CD14-positive monocyte (primary cell): ENCODE measurements at regions not wholly inside any gene's neighbourhood (a gene's known extent, or its start where the extent isn't known, plus 50 kb on each side); places are given as distances from the start of the nearest gene placed in this dataset.

Source experiments
- DNase-seq, 3 donors: peaks; one replicate each; pipeline ENCODE4 v3.0.0-alpha.2; 2011 to 2022
- H2AFZ ChIP-seq: 2 replicates; pipeline ENCODE4 v1.6.0; 2012; ENCODE audit warnings: mild to moderate bottlenecking, low read depth, low read length, inconsistent platforms; ENCODE audit not compliant: insufficient read depth, poor library complexity, severe bottlenecking
- H3K27ac ChIP-seq, 2 donors: 1 replicate in 1 of 2; 2 replicates in 1 of 2; pipeline ENCODE4 v1.5.1; 2012 to 2013; ENCODE audit warnings: low read length in 2 of 2, control low read depth in 1 of 2, inconsistent platforms in 1 of 2, low read depth in 1 of 2, mild to moderate bottlenecking in 1 of 2
- H3K27me3 ChIP-seq, 2 donors: one replicate each; pipeline versions ENCODE4 v1.6.0 to v1.6.1; 2011 to 2013; ENCODE audit warnings: low read length in 2 of 2; ENCODE audit not compliant: control insufficient read depth in 2 of 2, insufficient read depth in 2 of 2
- H3K36me3 ChIP-seq, 2 donors: replicated peaks in 1 of 2; 1 replicate in 1 of 2; 2 replicates in 1 of 2; pipeline versions ENCODE4 v1.5.1 to v1.6.1; 2012 to 2013; ENCODE audit warnings: low read length in 2 of 2, control low read depth in 1 of 2, inconsistent platforms in 1 of 2, mild to moderate bottlenecking in 1 of 2; ENCODE audit not compliant: insufficient read depth in 2 of 2, control insufficient read depth in 1 of 2
- H3K4me1 ChIP-seq, 2 donors: 1 replicate in 1 of 2; 2 replicates in 1 of 2; pipeline versions ENCODE4 v1.5.1 to v1.6.1; 2012 to 2013; ENCODE audit warnings: low read length in 2 of 2, control low read depth in 1 of 2, inconsistent platforms in 1 of 2, mild to moderate bottlenecking in 1 of 2, moderate library complexity in 1 of 2; ENCODE audit not compliant: insufficient read depth in 2 of 2, control insufficient read depth in 1 of 2
- H3K4me2 ChIP-seq: replicated peaks from 2 replicates; pipeline ENCODE3; 2012; ENCODE audit warnings: low read length, moderate library complexity, mild to moderate bottlenecking; ENCODE audit not compliant: poor library complexity, severe bottlenecking; ENCODE audit errors: extremely low read depth
- H3K4me3 ChIP-seq, 3 experiments: fragments of 200-600 bp in 1 of 3; sonication (generic) in 1 of 3; replicated peaks in 1 of 3; 1 replicate in 2 of 3; 2 replicates in 1 of 3; pipeline ENCODE4 v1.5.1; 2011 to 2013; ENCODE audit warnings: low read length in 3 of 3, mild to moderate bottlenecking in 3 of 3, control low read depth in 2 of 3, low read depth in 2 of 3, inconsistent platforms in 1 of 3, moderate library complexity in 1 of 3
- H3K79me2 ChIP-seq: 2 replicates; pipeline ENCODE4 v1.6.0; 2012; ENCODE audit warnings: mild to moderate bottlenecking, control low read depth, inconsistent platforms, low read length, moderate library complexity; ENCODE audit not compliant: insufficient read depth
- H3K9ac ChIP-seq: 2 replicates; pipeline ENCODE4 v1.6.0; 2017; ENCODE audit warnings: low read length, mild to moderate bottlenecking; ENCODE audit not compliant: insufficient read depth, poor library complexity, severe bottlenecking
- H3K9me3 ChIP-seq, 2 donors: replicated peaks in 1 of 2; 1 replicate in 1 of 2; 2 replicates in 1 of 2; pipeline versions ENCODE4 v1.5.1 to v1.6.1; 2012 to 2013; ENCODE audit warnings: low read length in 2 of 2, control low read depth in 1 of 2; ENCODE audit not compliant: control insufficient read depth in 1 of 2, insufficient read depth in 1 of 2
- H4K20me1 ChIP-seq: 2 replicates; pipeline ENCODE4 v1.6.0; 2012; ENCODE audit warnings: mild to moderate bottlenecking, low read length, control low read depth, moderate library complexity; ENCODE audit not compliant: insufficient read depth
- H3K27ac Mint-ChIP-seq, 7 donors: one replicate each; pipeline ENCODE4 v1.8.0; 2020; ENCODE audit warnings: mild to moderate bottlenecking in 7 of 7, mixed read lengths in 7 of 7, moderate library complexity in 6 of 7, inconsistent platforms in 2 of 7
- H3K27me3 Mint-ChIP-seq, 3 donors: one replicate each; pipeline ENCODE4 v1.8.0; 2021 to 2022; ENCODE audit warnings: low read depth in 3 of 3, mild to moderate bottlenecking in 3 of 3, mixed read lengths in 3 of 3, moderate library complexity in 3 of 3, inconsistent platforms in 1 of 3
- H3K36me3 Mint-ChIP-seq, 2 donors: one replicate each; pipeline ENCODE4 v1.8.0; 2020; ENCODE audit warnings: mixed read lengths in 2 of 2, inconsistent platforms in 1 of 2, mild to moderate bottlenecking in 1 of 2
- H3K4me1 Mint-ChIP-seq: one replicate; pipeline ENCODE4 v1.8.0; 2020; ENCODE audit warnings: mild to moderate bottlenecking, mixed read lengths
- H3K4me3 Mint-ChIP-seq, 2 donors: one replicate each; pipeline ENCODE4 v1.8.0; 2020; ENCODE audit warnings: mild to moderate bottlenecking in 2 of 2, mixed read lengths in 2 of 2, moderate library complexity in 1 of 2
- H3K9me3 Mint-ChIP-seq, 7 donors: one replicate each; pipeline ENCODE4 v1.8.0; 2020 to 2022; ENCODE audit warnings: mixed read lengths in 7 of 7, mild to moderate bottlenecking in 6 of 7, moderate library complexity in 6 of 7, inconsistent platforms in 2 of 7
- WGBS: methylation state at CpG from one replicate; pipeline ENCODE4 v1.1.5; 2013; ENCODE audit warnings: missing lambda C conversion rate; ENCODE audit not compliant: insufficient coverage; 5-methylcytosine and 5-hydroxymethylcytosine counted together
- intact Hi-C, 2 donors: fragments of 100-400 bp; cut with micrococcal nuclease; formaldehyde crosslinking; loops; one replicate each; pipeline versions ENCODE4 v1.15.0 to v1.15.1; 2023
- TF ChIP-seq, protein P1 (sequence below): fragments of 200-600 bp; IDR thresholded peaks from one replicate; pipeline ENCODE4 v1.8.0; 2022; ENCODE audit warnings: antibody characterized with exemption, mild to moderate bottlenecking

DNA sequence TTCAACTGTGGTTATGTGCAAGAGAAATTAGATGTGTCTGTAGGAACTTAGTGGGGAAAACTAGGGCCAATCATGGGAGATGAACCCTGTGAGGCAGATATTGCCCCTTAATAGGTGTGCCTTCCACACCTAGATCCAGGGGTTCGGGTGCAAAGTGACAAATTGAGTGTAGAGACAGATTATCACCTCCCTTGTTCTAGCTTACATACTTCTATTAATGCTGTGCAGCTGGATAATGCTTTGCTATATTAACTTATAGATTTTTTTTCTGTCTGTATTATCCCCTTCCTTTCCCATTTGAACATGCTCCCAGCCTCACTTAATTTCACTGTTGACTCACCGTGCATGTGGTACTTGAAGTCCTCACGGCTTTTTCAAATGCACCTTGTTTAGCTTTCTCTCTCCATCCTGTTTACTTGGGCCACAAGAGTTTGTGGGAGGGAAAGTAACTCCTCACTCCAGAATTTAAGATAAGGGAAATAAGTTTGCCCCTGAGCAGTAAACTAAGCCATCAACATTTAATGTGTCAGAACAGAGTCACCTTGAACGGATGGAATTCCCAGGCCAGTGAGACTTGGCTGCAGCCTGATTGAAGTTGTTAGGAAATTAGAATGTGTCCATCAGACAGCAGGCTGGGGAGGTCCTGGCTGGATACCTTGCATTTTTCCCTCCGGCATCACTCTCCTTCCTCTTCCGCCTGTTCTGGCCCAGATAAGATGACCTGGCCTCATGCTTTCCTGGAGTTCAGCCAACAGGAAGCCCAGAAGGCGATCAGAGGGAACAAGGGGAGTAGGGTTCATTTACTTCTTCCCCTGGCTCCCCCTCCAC is 478.4 kb downstream of the BCOR start:
- no peak overlapping the region for H3K27ac ChIP-seq
- no peak overlapping the region for H2AFZ ChIP-seq
- H3K4me1 ChIP-seq = no peaks in the 10 kb centered on the region
- peaks cover 9% of the 10 kb centered on the region for H3K4me1 Mint-ChIP-seq
- peaks cover 0 to 28% (median 9%) of the 10 kb centered on the region in 7 donors for H3K9me3 Mint-ChIP-seq
- no peaks in the 10 kb centered on the region for H3K9me3 ChIP-seq
- H4K20me1 ChIP-seq = no peaks in the 10 kb centered on the region
- TF ChIP-seq, protein P1, sequence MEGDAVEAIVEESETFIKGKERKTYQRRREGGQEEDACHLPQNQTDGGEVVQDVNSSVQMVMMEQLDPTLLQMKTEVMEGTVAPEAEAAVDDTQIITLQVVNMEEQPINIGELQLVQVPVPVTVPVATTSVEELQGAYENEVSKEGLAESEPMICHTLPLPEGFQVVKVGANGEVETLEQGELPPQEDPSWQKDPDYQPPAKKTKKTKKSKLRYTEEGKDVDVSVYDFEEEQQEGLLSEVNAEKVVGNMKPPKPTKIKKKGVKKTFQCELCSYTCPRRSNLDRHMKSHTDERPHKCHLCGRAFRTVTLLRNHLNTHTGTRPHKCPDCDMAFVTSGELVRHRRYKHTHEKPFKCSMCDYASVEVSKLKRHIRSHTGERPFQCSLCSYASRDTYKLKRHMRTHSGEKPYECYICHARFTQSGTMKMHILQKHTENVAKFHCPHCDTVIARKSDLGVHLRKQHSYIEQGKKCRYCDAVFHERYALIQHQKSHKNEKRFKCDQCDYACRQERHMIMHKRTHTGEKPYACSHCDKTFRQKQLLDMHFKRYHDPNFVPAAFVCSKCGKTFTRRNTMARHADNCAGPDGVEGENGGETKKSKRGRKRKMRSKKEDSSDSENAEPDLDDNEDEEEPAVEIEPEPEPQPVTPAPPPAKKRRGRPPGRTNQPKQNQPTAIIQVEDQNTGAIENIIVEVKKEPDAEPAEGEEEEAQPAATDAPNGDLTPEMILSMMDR = no peak
- no peak overlapping the region for H3K4me3 ChIP-seq
- H3K36me3 ChIP-seq = no peaks in the 10 kb centered on the region
- peaks cover 5 to 9% of the 10 kb centered on the region in 2 donors for H3K27me3 ChIP-seq
- no peaks in the 10 kb centered on the region for H3K36me3 Mint-ChIP-seq
- H3K4me2 ChIP-seq = no peak overlapping the region
- intact Hi-C loops = no loop called here
- no peak overlapping the region for H3K9ac ChIP-seq
- H3K4me3 Mint-ChIP-seq = no peak overlapping the region
- DNase-seq = peak in 1 of 3 donors; percentile 2
- peaks cover 11 to 21% (median 14%) of the 10 kb centered on the region in 3 donors for H3K27me3 Mint-ChIP-seq
- WGBS = no CpG with 5 or more reads among the region's 7 CpGs
- H3K27ac Mint-ChIP-seq = peak overlapping the region in 1 of 7 donors; percentile 57
- H3K79me2 ChIP-seq = no peaks in the 10 kb centered on the region

DNA sequence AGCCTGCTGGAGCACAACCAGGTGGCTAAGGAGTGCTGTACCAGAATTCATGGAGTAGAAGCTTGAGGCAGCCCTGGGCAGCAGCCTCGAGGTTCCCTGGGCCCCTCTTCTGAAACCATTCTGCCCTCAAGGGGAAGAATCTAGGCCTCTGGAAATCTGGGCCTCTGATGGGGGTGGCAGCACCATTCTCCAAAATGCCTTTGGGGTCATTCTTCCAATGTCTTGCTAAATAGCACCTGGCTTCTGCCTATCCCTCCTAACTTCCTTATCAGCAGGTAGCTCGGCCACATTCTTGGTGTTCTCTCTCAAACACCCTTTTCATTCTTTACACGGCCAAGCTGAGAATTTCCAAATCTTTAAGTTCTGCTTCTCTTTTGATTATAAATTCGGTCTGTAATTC is 473.6 kb downstream of the BCOR start:
- Mint-ChIP-seq H3K4me3 (no peak overlapping the region), H3K36me3 (no peaks in the 10 kb centered on the region), H3K4me1 (peaks cover 16% of the 10 kb centered on the region), H3K27ac (no peak overlapping the region), H3K27me3 (peaks cover 2 to 5% (median 3%) of the 10 kb centered on the region in 3 donors), H3K9me3 (peaks cover 0 to 23% (median 9%) of the 10 kb centered on the region in 7 donors)
- no peak for DNase-seq
- no peaks in the 10 kb centered on the region for H3K27me3 ChIP-seq
- TF ChIP-seq, protein P1 = no peak
- no peak overlapping the region for H3K4me2 ChIP-seq
- intact Hi-C loops = no loop called here
- no peaks in the 10 kb centered on the region for H3K79me2 ChIP-seq
- 67% methylated on average over 3 of the region's 4 CpGs for WGBS
- H2AFZ ChIP-seq = no peak overlapping the region
- H3K27ac ChIP-seq = no peak overlapping the region
- H4K20me1 ChIP-seq = no peaks in the 10 kb centered on the region
- H3K9ac ChIP-seq = no peak overlapping the region
- no peaks in the 10 kb centered on the region for H3K4me1 ChIP-seq
- H3K4me3 ChIP-seq = no peak overlapping the region
- no peaks in the 10 kb centered on the region for H3K9me3 ChIP-seq
- no peaks in the 10 kb centered on the region for H3K36me3 ChIP-seq
